Gastroesophageal sphincter (tissue), 3 donors: ENCODE measurements at regions not wholly inside any gene's neighbourhood (a gene's known extent, or its start where the extent isn't known, plus 50 kb on each side); places are given as distances from the start of the nearest gene placed in this dataset.

Experiments used
- CTCF ChIP-seq, 4 experiments: fragments of 200-600 bp in 2 of 4; fragments of 450-650 bp in 2 of 4; sonication (generic) in 1 of 4; IDR thresholded peaks; one replicate each; pipeline ENCODE4 v1.5.1; 2017 to 2019; ENCODE audit warnings: antibody characterized with exemption in 4 of 4, mild to moderate bottlenecking in 2 of 4, moderate library complexity in 2 of 4
- POLR2A ChIP-seq, 2 donors: fragments of 450-650 bp; IDR thresholded peaks; one replicate each; pipeline ENCODE4 v1.6.1; 2017; ENCODE audit warnings: antibody characterized with exemption in 2 of 2, mild to moderate bottlenecking in 2 of 2, moderate library complexity in 1 of 2
- POLR2AphosphoS5 ChIP-seq: sonication (generic); formaldehyde crosslinking; IDR thresholded peaks from one replicate; pipeline ENCODE4 v1.6.1; 2017; ENCODE audit warnings: antibody characterized with exemption

GRCh38 chr5:30069441-30070263 is 1123.8 kb upstream of the CDH6 start:
- no peak for TF ChIP-seq POLR2A (IDR thresholded peaks at IDR 0.05)
- no peak for TF ChIP-seq POLR2AphosphoS5
- no peak for TF ChIP-seq CTCF (IDR thresholded peaks at IDR 0.05)
